GM23248 (cell line): ENCODE measurements at regions not wholly inside any gene's neighbourhood (a gene's known extent, or its start where the extent isn't known, plus 50 kb on each side); places are given as distances from the start of the nearest gene placed in this dataset.
"Not testable (repeated sequence)": the region's sequence is repeated elsewhere in the genome, so short reads cannot be mapped to it uniquely, and the experiment has no call there.

Experiments
- EZH2 ChIP-seq: fragments of 200-600 bp; sonication (generic); IDR thresholded peaks from 2 replicates; pipeline ENCODE4 v1.6.1; 2018; ENCODE audit warnings: antibody characterized with exemption, mild to moderate bottlenecking; ENCODE audit not compliant: insufficient read depth, poor library complexity, severe bottlenecking
- EZH2phosphoT487 ChIP-seq: fragments of 200-600 bp; sonication (generic); IDR thresholded peaks from 2 replicates; pipeline ENCODE4 v1.6.1; 2018; ENCODE audit warnings: antibody characterized with exemption, moderate library complexity, mild to moderate bottlenecking, low read depth; ENCODE audit not compliant: insufficient read depth

- TF ChIP-seq EZH2, EZH2phosphoT487: not testable (repeated sequence)
These were observed 201.9 kb downstream of the SEC14L1 start for GRCh38 chr17:77342656-77342990.
